ENCODE measurements at regions not wholly inside any gene's neighbourhood (a gene's known extent, or its start where the extent isn't known, plus 50 kb on each side); places are given as distances from the start of the nearest gene placed in this dataset.

DNA sequence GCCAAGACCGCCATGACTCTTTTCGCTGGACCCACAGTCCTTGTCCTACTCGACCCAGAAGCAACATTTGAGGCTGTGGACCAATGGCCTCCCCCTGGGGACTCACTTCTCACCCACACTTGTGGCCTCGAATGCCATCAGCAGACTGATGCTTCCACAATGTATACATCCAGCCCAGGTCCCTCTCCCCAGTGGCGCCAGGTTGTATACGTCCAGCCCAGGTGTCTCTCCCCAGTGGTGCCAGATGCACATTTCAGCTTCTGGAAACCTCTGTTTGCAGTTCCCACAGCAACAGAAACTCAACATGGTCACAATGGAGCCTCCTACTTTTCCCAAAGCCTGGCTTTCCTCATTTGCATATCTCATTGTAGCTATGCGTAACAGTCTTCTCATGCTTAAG is 210.5 kb upstream of the RNF32 start (continued):
- TF ChIP-seq, protein P1, sequence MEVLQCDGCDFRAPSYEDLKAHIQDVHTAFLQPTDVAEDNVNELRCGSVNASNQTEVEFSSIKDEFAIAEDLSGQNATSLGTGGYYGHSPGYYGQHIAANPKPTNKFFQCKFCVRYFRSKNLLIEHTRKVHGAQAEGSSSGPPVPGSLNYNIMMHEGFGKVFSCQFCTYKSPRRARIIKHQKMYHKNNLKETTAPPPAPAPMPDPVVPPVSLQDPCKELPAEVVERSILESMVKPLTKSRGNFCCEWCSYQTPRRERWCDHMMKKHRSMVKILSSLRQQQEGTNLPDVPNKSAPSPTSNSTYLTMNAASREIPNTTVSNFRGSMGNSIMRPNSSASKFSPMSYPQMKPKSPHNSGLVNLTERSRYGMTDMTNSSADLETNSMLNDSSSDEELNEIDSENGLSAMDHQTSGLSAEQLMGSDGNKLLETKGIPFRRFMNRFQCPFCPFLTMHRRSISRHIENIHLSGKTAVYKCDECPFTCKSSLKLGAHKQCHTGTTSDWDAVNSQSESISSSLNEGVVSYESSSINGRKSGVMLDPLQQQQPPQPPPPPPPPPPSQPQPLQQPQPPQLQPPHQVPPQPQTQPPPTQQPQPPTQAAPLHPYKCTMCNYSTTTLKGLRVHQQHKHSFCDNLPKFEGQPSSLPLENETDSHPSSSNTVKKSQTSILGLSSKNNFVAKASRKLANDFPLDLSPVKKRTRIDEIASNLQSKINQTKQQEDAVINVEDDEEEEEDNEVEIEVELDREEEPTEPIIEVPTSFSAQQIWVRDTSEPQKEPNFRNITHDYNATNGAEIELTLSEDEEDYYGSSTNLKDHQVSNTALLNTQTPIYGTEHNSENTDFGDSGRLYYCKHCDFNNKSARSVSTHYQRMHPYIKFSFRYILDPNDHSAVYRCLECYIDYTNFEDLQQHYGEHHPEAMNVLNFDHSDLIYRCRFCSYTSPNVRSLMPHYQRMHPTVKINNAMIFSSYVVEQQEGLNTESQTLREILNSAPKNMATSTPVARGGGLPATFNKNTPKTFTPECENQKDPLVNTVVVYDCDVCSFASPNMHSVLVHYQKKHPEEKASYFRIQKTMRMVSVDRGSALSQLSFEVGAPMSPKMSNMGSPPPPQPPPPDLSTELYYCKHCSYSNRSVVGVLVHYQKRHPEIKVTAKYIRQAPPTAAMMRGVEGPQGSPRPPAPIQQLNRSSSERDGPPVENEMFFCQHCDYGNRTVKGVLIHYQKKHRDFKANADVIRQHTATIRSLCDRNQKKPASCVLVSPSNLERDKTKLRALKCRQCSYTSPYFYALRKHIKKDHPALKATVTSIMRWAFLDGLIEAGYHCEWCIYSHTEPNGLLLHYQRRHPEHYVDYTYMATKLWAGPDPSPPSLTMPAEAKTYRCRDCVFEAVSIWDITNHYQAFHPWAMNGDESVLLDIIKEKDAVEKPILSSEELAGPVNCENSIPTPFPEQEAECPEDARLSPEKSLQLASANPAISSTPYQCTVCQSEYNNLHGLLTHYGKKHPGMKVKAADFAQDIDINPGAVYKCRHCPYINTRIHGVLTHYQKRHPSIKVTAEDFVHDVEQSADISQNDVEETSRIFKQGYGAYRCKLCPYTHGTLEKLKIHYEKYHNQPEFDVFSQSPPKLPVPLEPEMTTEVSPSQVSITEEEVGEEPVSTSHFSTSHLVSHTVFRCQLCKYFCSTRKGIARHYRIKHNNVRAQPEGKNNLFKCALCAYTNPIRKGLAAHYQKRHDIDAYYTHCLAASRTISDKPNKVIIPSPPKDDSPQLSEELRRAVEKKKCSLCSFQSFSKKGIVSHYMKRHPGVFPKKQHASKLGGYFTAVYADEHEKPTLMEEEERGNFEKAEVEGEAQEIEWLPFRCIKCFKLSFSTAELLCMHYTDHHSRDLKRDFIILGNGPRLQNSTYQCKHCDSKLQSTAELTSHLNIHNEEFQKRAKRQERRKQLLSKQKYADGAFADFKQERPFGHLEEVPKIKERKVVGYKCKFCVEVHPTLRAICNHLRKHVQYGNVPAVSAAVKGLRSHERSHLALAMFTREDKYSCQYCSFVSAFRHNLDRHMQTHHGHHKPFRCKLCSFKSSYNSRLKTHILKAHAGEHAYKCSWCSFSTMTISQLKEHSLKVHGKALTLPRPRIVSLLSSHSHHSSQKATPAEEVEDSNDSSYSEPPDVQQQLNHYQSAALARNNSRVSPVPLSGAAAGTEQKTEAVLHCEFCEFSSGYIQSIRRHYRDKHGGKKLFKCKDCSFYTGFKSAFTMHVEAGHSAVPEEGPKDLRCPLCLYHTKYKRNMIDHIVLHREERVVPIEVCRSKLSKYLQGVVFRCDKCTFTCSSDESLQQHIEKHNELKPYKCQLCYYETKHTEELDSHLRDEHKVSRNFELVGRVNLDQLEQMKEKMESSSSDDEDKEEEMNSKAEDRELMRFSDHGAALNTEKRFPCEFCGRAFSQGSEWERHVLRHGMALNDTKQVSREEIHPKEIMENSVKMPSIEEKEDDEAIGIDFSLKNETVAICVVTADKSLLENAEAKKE (CRISPR knock-in tag; IDR thresholded peaks at IDR 0.05): no peak
- no peak for TF ChIP-seq ZNF331 (CRISPR knock-in tag; IDR thresholded peaks at IDR 0.05; ENCODE audit: low read depth)
- no peak for TF ChIP-seq JUNB (IDR thresholded peaks at IDR 0.05; ENCODE audit: unreplicated experiment)
- no peak for TF ChIP-seq CTCF (conservative IDR thresholded peaks at IDR 0.05; ENCODE audit: low read depth in 2 of 2)

DNA sequence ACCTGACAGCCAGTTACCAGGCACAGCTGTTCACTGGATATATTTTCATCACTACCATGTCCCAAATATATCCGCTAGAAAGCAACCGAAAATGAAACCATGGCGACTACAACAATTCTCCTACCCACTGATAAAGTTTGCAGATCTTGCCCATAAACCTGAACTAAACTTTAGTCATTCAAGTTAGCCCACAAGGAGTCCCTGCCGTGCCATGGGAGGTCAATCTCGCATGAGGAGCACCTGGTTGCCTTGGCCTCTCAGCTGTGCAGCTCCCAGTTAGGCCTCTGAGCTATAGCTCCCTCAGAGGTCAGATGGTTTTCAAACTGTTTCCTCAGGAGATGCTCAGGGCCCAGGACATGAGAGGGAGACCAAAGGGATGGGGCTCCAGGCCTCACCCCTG is 211.1 kb upstream of the RNF32 start:
- H3F3A ChIP-seq (replicated peaks; ENCODE audit: low read depth): no peaks in the 10 kb centered on the region
- no peak overlapping the region for H3K4me3 ChIP-seq
- Mint-ChIP-seq H3K9me3 (no peaks in the 10 kb centered on the region; the same call in 2 of the 3 replicates), H3K27me3 (ENCODE audit: insufficient read depth, low read depth, poor library complexity) (no peaks in the 10 kb centered on the region), H3K4me1 (no peaks in the 10 kb centered on the region), H3K36me3 (ENCODE audit: low read depth) (no peaks in the 10 kb centered on the region), H3K27ac (no peak overlapping the region), H3K4me3 (no peak overlapping the region)
- H2AFZ ChIP-seq: no peak overlapping the region
- DNase-seq (ENCODE audit: low spot score): no peak
- H3K4me2 ChIP-seq: no peak overlapping the region
- H3K79me2 ChIP-seq (replicated peaks; ENCODE audit: insufficient read depth): no peaks in the 10 kb centered on the region
- no peaks in the 10 kb centered on the region for H3K27me3 ChIP-seq (ENCODE audit: insufficient read depth)
- no peaks in the 10 kb centered on the region for H3K9me2 ChIP-seq (ENCODE audit: insufficient read depth)
- no peaks in the 10 kb centered on the region for H4K20me1 ChIP-seq (replicated peaks; ENCODE audit: insufficient read depth)
- ATAC-seq: no peak
- H3K27ac ChIP-seq (ENCODE audit: low read depth): no peak overlapping the region
- H3K4me1 ChIP-seq (ENCODE audit: insufficient read depth): no peaks in the 10 kb centered on the region
- no peaks in the 10 kb centered on the region; the same call in 1 of the 2 replicates for H3K36me3 ChIP-seq (ENCODE audit: insufficient read depth)
- no peak for TF ChIP-seq EZH2 (IDR thresholded peaks at IDR 0.05; ENCODE audit: low read depth, unreplicated experiment)
- TF ChIP-seq POLR2AphosphoS5 (IDR thresholded peaks at IDR 0.05; ENCODE audit: low read depth): no peak
- TF ChIP-seq JUNB (IDR thresholded peaks at IDR 0.05; ENCODE audit: unreplicated experiment): no peak
- no peak for TF ChIP-seq ETS1 (IDR thresholded peaks at IDR 0.05)
- TF ChIP-seq, protein P2, sequence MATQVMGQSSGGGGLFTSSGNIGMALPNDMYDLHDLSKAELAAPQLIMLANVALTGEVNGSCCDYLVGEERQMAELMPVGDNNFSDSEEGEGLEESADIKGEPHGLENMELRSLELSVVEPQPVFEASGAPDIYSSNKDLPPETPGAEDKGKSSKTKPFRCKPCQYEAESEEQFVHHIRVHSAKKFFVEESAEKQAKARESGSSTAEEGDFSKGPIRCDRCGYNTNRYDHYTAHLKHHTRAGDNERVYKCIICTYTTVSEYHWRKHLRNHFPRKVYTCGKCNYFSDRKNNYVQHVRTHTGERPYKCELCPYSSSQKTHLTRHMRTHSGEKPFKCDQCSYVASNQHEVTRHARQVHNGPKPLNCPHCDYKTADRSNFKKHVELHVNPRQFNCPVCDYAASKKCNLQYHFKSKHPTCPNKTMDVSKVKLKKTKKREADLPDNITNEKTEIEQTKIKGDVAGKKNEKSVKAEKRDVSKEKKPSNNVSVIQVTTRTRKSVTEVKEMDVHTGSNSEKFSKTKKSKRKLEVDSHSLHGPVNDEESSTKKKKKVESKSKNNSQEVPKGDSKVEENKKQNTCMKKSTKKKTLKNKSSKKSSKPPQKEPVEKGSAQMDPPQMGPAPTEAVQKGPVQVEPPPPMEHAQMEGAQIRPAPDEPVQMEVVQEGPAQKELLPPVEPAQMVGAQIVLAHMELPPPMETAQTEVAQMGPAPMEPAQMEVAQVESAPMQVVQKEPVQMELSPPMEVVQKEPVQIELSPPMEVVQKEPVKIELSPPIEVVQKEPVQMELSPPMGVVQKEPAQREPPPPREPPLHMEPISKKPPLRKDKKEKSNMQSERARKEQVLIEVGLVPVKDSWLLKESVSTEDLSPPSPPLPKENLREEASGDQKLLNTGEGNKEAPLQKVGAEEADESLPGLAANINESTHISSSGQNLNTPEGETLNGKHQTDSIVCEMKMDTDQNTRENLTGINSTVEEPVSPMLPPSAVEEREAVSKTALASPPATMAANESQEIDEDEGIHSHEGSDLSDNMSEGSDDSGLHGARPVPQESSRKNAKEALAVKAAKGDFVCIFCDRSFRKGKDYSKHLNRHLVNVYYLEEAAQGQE (IDR thresholded peaks at IDR 0.05; ENCODE audit: unreplicated experiment): no peak
- TF ChIP-seq EZH2phosphoT487 (IDR thresholded peaks at IDR 0.05; ENCODE audit: unreplicated experiment): no peak
- no peak for TF ChIP-seq STAT1 (IDR thresholded peaks at IDR 0.05; ENCODE audit: unreplicated experiment)
- TF ChIP-seq NANOG (IDR thresholded peaks at IDR 0.05; ENCODE audit: borderline replicate concordance): no peak
- no peak for TF ChIP-seq CREB1 (CRISPR knock-in tag; IDR thresholded peaks at IDR 0.05; ENCODE audit: low read depth)

Data from GM23338 (cell line).